ENCODE measurements at regions not wholly inside any gene's neighbourhood (a gene's known extent, or its start where the extent isn't known, plus 50 kb on each side); places are given as distances from the start of the nearest gene placed in this dataset.

- TF ChIP-seq CTCF (IDR thresholded peaks at IDR 0.05; ENCODE audit: low read length): no peak
- no peak for TF ChIP-seq EZH2 (IDR thresholded peaks at IDR 0.05; ENCODE audit: borderline replicate concordance, low read length)
Measured at GRCh38 chr12:31872831-31873604, 86.2 kb upstream of the RESF1 start.
